Loucy (cell line): ENCODE measurements at regions not wholly inside any gene's neighbourhood (a gene's known extent, or its start where the extent isn't known, plus 50 kb on each side); places are given as distances from the start of the nearest gene placed in this dataset.

ENCODE experiments used
- H2AFZ ChIP-seq: fragments of 200-600 bp; sonication (generic); 2 replicates; pipeline ENCODE4 v1.6.0; 2016; ENCODE audit warnings: antibody characterized with exemption, mild to moderate bottlenecking, low read length, moderate library complexity
- H3F3A ChIP-seq: fragments of 200-600 bp; 2 replicates; pipeline ENCODE4 v1.6.0; 2016; ENCODE audit warnings: antibody characterized with exemption, low read depth, mild to moderate bottlenecking
- H3K27me3 ChIP-seq: fragments of 200-600 bp; sonication (generic); 2 replicates; pipeline ENCODE4 v1.6.1; 2014; ENCODE audit warnings: low read length, mild to moderate bottlenecking; ENCODE audit not compliant: insufficient read depth, poor library complexity, severe bottlenecking
- H3K36me3 ChIP-seq: fragments of 200-600 bp; sonication (generic); 2 replicates; pipeline ENCODE4 v1.6.1; 2016; ENCODE audit warnings: low read length; ENCODE audit not compliant: insufficient read depth
- H3K4me1 ChIP-seq: fragments of 200-600 bp; sonication (generic); 2 replicates; pipeline ENCODE4 v1.5.1; 2014; ENCODE audit warnings: low read length, mild to moderate bottlenecking; ENCODE audit not compliant: insufficient read depth, poor library complexity, severe bottlenecking
- H3K4me2 ChIP-seq: fragments of 200-600 bp; sonication (generic); 2 replicates; pipeline ENCODE4 v1.6.0; 2014; ENCODE audit warnings: antibody characterized with exemption, low read length, low read depth, mild to moderate bottlenecking; ENCODE audit not compliant: poor library complexity, severe bottlenecking
- H3K4me3 ChIP-seq: fragments of 200-600 bp; sonication (generic); 2 replicates; pipeline ENCODE4 v1.5.1; 2014; ENCODE audit warnings: low read length, mild to moderate bottlenecking, mixed read lengths; ENCODE audit not compliant: poor library complexity, severe bottlenecking
- H3K79me2 ChIP-seq: fragments of 200-600 bp; sonication (generic); 2 replicates; pipeline ENCODE4 v1.6.1; 2014; ENCODE audit warnings: low read length; ENCODE audit not compliant: insufficient read depth
- H3K9ac ChIP-seq: fragments of 200-600 bp; sonication (generic); 2 replicates; pipeline ENCODE4 v1.6.0; 2014; ENCODE audit warnings: mild to moderate bottlenecking, low read depth, low read length, moderate library complexity; ENCODE audit not compliant: poor library complexity, severe bottlenecking
- H3K9me2 ChIP-seq: fragments of 200-600 bp; sonication (generic); replicated peaks from 2 replicates; pipeline ENCODE4 v1.6.1; 2016; ENCODE audit warnings: low read depth, low read length, mixed read lengths
- H3K9me3 ChIP-seq: fragments of 200-600 bp; sonication (generic); 2 replicates; pipeline ENCODE4 v1.6.1; 2014; ENCODE audit warnings: mild to moderate bottlenecking, antibody characterized with exemption, low read length, low read depth; ENCODE audit not compliant: insufficient read depth
- H4K20me1 ChIP-seq: fragments of 200-600 bp; sonication (generic); 2 replicates; pipeline ENCODE4 v1.6.0; 2014; ENCODE audit warnings: antibody characterized with exemption, low read length, mild to moderate bottlenecking; ENCODE audit not compliant: insufficient read depth, poor library complexity, severe bottlenecking
- EZH2phosphoT487 ChIP-seq: fragments of 200-600 bp; IDR thresholded peaks from 2 replicates; pipeline ENCODE4 v1.6.1; 2018; ENCODE audit warnings: antibody characterized with exemption, mild to moderate bottlenecking, moderate library complexity, borderline replicate concordance
- TF ChIP-seq, protein P1 (sequence below): fragments of 200-600 bp; sonication (generic); conservative IDR thresholded peaks from 2 replicates; pipeline ENCODE4 v1.5.1; 2014; ENCODE audit warnings: mild to moderate bottlenecking, antibody characterized with exemption, low read length

DNA sequence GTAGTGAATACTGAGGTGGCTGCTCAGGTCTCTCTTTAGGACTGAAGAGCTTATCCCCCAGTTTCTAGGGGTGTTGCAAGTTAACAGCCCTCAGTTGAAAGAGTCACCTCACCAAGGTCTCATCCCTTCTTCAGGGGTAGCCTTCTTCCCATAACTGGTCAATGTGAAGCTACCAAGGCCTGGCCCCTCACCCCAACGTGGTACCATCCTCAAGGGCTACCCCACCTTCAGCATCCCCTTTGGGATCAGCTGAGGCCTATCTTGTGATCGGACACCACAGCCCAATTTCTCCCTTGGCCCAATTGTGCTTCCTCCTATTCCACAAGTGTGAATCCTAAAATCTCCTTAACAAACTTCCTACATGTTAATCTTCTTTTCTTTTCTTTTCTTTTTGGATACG lies 289.5 kb upstream of the MKLN1 start:
- H3K27me3 ChIP-seq = no peaks in the 10 kb centered on the region
- no peaks in the 10 kb centered on the region for H3K36me3 ChIP-seq
- H3K9me2 ChIP-seq = no peaks in the 10 kb centered on the region
- peaks cover 3% of the 10 kb centered on the region for H3K4me1 ChIP-seq
- H3K9me3 ChIP-seq = no peaks in the 10 kb centered on the region
- no peaks in the 10 kb centered on the region for H4K20me1 ChIP-seq
- no peak for TF ChIP-seq EZH2phosphoT487
- TF ChIP-seq, protein P1, sequence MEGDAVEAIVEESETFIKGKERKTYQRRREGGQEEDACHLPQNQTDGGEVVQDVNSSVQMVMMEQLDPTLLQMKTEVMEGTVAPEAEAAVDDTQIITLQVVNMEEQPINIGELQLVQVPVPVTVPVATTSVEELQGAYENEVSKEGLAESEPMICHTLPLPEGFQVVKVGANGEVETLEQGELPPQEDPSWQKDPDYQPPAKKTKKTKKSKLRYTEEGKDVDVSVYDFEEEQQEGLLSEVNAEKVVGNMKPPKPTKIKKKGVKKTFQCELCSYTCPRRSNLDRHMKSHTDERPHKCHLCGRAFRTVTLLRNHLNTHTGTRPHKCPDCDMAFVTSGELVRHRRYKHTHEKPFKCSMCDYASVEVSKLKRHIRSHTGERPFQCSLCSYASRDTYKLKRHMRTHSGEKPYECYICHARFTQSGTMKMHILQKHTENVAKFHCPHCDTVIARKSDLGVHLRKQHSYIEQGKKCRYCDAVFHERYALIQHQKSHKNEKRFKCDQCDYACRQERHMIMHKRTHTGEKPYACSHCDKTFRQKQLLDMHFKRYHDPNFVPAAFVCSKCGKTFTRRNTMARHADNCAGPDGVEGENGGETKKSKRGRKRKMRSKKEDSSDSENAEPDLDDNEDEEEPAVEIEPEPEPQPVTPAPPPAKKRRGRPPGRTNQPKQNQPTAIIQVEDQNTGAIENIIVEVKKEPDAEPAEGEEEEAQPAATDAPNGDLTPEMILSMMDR = no peak
- H3F3A ChIP-seq = no peaks in the 10 kb centered on the region
- H2AFZ ChIP-seq = no peak overlapping the region
- H3K9ac ChIP-seq = no peak overlapping the region
- H3K79me2 ChIP-seq = no peaks in the 10 kb centered on the region
- H3K4me3 ChIP-seq = no peak overlapping the region
- no peak overlapping the region for H3K4me2 ChIP-seq

DNA sequence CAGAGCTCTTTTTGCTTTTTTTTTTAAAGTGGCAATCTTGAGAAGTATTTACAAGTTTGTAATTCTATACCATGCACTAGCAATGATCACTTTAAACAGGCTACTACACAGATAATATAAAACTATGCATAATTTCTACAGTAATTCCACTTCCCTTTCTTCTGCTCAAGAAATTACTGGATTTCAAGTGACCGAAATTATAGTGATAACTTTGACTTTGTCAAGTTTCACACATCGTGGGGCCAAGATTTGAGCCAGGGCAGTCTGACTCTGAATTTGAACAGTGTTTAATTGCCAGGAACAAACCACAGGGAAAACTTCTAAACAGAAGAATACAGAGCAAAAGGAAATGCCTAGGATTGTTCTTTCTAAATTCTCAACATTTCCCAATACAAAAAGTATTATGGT lies 288.3 kb upstream of the MKLN1 start:
- H2AFZ ChIP-seq = no peak overlapping the region
- H3K79me2 ChIP-seq = no peaks in the 10 kb centered on the region
- no peaks in the 10 kb centered on the region for H3K9me3 ChIP-seq
- no peaks in the 10 kb centered on the region for H3K27me3 ChIP-seq
- peaks cover 3% of the 10 kb centered on the region for H3K4me1 ChIP-seq
- no peaks in the 10 kb centered on the region for H3F3A ChIP-seq
- no peak overlapping the region for H3K4me3 ChIP-seq
- H3K4me2 ChIP-seq = no peak overlapping the region
- no peaks in the 10 kb centered on the region for H3K9me2 ChIP-seq
- H3K36me3 ChIP-seq = no peaks in the 10 kb centered on the region
- TF ChIP-seq, protein P1 = no peak
- TF ChIP-seq EZH2phosphoT487 = no peak
- no peaks in the 10 kb centered on the region for H4K20me1 ChIP-seq
- H3K9ac ChIP-seq = no peak overlapping the region

DNA sequence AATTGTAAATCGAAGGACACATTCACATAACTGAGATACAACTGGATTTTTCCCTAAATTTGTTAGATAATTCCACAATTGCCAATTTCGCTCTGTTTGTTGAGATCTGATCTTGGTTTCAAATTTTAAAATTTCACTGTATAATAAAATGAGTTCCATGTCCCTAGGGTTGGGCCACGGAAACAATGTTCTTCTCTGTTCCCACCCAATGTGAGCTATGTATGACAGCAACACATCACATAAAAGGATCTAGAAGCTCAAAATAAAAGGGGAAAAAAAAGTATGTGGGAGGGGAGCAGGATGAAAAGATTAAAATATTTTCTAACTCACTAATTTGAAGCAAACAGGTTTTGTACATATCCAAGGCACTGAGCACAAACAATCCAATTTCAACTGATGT lies 287.8 kb upstream of the MKLN1 start:
- Histone ChIP-seq H3K9me3 (no peaks in the 10 kb centered on the region), H3K9ac (no peak overlapping the region), H3K4me1 (peaks cover 3% of the 10 kb centered on the region), H3K4me3 (no peak overlapping the region), H3K4me2 (no peak overlapping the region), H3K27me3 (no peaks in the 10 kb centered on the region), H3K79me2 (no peaks in the 10 kb centered on the region), H2AFZ (no peak overlapping the region), H4K20me1 (no peaks in the 10 kb centered on the region), H3K9me2 (no peaks in the 10 kb centered on the region), H3K36me3 (no peaks in the 10 kb centered on the region), H3F3A (no peaks in the 10 kb centered on the region)
- TF ChIP-seq, protein P1 = no peak
- TF ChIP-seq EZH2phosphoT487 = no peak
